GM15510 (cell line): ENCODE measurements at regions not wholly inside any gene's neighbourhood (a gene's known extent, or its start where the extent isn't known, plus 50 kb on each side); places are given as distances from the start of the nearest gene placed in this dataset.

Experiments used
- POLR2A ChIP-seq: IDR thresholded peaks from 3 replicates; pipeline ENCODE4 v1.6.1; 2011; ENCODE audit warnings: borderline replicate concordance; ENCODE audit not compliant: insufficient read length; ENCODE audit errors: extremely low read depth

GRCh38 chr6:15088904-15089568 is 156.8 kb upstream of the JARID2 start:
- TF ChIP-seq POLR2A: no peak

DNA sequence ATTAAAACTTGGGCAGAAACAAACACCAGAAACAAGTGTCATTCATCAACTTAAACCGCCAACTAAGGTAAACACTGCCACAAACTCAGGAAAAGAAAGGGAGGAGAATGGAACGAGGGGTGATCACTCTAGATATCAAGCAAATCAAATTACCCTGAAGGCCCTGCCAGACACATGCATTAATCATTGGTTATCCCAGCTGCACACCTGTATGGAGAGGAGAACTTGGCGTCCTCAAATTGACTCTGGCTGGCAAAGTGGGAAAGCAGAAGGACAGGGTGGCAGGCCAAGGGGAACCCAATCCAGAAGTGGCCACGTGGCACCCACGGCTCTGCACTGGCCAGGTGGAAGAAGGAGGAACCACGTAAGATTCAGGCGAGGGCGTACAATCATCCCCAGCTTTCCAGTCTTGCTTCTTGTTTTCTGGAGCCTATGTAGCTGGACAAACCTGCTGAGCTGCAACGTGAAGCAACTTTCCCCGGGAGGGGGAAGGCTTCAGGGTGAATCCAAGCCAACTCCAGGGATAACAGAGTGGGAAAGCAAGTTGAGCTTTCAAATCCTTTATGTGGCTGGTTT is 156.2 kb upstream of the JARID2 start:
- no peak for TF ChIP-seq POLR2A

DNA sequence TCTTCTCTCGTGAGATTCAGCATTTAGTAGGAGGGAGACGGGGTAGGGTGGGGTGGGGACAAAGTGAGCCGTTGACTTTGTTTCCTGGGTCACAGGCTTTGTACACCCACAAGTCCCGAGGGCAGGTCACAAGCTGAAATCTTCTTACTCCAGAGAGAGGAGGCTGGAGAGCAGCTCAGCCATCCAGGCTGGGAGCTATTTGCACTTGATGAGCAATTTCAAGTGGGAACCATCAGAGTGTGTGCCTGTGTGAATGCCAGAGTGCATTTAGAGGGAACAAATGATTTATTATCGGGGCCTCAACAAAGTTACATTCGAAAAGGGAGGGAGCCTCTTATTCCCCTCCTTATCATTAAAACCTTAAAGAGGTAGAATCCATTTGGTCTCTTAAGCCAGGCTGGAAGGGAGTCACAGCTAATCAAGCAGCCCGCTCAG is 155.7 kb upstream of the JARID2 start:
- no peak for TF ChIP-seq POLR2A

DNA sequence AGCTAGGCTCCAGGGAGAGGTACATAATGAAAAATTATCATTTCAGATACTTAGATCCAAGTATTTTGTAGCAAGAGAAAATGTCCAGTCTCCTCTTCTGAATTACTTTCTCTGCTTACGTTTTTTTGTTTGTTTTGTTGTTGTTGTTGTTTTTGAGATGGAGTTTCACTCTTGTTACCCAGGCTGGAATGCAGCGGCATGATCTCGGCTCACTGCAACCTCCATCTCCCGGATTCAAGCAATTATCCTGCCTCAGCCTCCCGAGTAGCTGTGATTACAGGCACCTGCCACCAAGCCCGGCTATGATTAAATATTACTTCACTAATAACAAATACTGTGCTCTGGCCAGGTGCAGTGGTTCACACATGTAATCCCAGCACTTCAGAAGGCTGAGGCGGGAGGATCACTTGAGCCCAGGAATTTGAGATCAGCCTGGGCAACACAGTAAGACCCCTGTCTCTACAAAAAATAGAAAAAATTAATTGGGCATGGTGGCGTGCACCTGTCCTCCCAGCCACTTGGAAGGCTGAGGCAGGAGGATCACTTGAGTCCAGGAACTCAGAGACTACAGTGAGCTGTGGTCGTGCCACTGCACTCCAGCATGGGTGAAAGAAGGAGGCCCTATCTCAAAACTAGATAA is 155.0 kb upstream of the JARID2 start:
- TF ChIP-seq POLR2A: no peak

- TF ChIP-seq POLR2A: no peak
Observed at GRCh38 chr6:15096894-15097837, 148.7 kb upstream of the JARID2 start.

DNA sequence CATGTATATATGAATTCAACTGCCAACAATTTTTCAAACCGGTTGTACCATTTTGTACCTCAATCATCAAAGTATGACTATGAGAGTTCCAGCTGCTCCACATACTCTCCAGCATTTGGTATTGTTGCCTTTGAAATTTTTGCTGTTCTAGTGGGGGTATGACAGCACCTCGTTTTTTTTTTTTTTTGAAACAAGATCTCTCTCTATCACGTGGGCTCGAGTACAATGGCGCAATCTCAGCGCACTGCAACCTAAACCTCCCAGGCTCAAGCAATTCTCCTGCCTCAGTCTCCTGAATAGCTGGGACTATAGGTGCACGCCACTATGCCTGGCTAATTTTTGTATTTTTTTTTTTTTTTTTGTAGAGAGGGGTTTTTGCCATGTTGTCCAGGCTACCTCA is 144.7 kb upstream of the JARID2 start:
- TF ChIP-seq POLR2A: no peak

DNA sequence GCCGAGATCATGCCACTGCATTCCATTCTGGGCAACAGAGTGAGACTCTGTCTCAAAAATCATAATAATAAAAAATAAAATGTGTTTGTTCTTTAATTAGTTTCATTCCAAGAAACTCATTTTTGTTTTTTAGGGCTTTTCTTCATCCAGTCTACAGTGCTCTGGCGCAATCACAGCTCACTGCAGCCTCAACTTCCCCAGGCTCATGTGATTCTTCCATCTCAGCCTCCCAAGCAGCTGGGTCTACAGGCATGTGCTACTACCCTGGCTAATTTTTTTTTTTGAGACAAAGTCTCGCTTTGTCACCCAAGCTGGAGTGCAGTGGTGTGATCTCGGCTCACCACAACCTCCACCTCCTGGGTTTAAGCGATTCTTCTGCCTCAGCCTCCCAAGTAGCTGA is 143.6 kb upstream of the JARID2 start:
- TF ChIP-seq POLR2A: no peak

DNA sequence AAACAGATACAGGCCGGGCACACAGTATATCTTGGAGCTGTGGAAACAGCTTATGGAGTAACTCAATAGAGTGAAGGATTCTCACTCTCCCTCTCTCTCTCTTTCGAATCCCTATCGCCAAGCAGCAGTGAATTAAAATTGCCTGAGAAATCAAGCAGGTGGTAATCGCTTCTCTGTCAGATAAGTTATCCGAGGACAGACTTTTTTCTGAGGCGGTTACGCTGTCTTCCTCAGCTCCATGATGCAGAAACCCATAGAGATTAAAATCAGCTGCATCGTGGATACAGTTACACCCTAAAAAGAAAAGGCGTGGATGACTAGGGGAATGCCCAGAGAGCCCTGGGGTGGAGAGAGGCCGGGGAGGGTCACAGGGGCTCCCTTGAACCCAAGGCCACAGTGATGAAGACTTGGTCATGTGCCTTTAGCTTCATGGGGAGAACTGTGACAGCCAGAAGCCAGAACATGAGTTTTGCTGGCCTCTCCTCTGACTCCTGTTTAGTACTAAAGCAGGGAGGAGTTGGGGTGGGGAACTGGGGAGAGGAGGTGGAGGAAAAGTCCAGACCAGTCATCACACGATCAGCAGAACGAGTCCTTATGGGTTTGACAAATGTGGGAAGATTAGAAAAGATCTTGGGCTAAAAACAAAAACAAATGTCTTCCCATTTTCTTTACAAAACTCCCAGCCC is 138.8 kb upstream of the JARID2 start:
- TF ChIP-seq POLR2A: no peak

DNA sequence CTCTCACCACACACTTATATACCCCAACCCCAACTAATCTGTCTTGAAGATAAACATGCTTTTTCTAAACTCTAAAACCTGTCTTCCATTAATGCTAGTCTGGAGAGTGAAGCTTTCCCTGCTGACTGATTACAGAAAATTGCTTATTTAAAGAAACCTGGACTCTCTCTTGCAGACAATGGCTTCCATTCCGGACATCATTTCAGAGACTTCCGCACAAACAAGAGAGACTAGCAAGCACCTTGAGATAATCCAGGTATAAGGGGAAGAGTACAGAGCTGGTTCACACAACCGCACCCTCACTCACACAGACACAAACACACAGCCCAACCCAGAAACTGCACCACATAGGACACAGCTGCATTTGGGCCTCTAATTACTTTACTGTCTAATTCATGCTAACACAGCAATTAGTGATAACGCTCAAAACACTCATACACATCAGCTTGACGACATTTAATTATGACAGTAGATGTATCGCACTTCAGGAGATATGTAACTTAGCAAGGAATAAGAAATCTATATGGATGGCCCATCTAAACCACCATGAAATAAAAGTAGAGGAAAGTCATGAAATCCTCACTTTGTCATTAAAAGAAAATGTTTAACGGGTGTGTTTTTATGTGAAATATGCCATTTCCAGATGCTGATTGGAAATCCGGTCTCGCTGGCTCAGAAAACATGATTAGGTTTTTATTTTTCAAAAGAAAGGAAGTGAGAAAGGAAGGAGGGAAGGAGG is 138.1 kb upstream of the JARID2 start:
- no peak for TF ChIP-seq POLR2A

- TF ChIP-seq POLR2A: no peak
Observed at GRCh38 chr6:15108383-15108715, 137.5 kb upstream of the JARID2 start.

- TF ChIP-seq POLR2A: no peak
Observed at GRCh38 chr6:15109338-15110090, 136.4 kb upstream of the JARID2 start.

- TF ChIP-seq POLR2A: no peak
Observed at GRCh38 chr6:15110726-15111354, 135.0 kb upstream of the JARID2 start.

- TF ChIP-seq POLR2A: no peak
Observed at GRCh38 chr6:15113587-15113986, 132.3 kb upstream of the JARID2 start.
